Liver (tissue), 8 donors: ENCODE measurements at regions not wholly inside any gene's neighbourhood (a gene's known extent, or its start where the extent isn't known, plus 50 kb on each side); places are given as distances from the start of the nearest gene placed in this dataset.

Experiments used
- DNase-seq: peaks from one replicate; pipeline ENCODE4 v3.0.0-alpha.2; 2017; ENCODE audit warnings: low spot score
- H3K27ac ChIP-seq, 2 donors: one replicate each; pipeline ENCODE4 v1.7.0; 2013; ENCODE audit warnings: inconsistent platforms in 2 of 2, low read length in 2 of 2, control low read depth in 1 of 2, low read depth in 1 of 2, mild to moderate bottlenecking in 1 of 2
- H3K27me3 ChIP-seq, 4 donors: one replicate each; pipeline versions ENCODE4 v1.6.1 to v1.7.0; 2013; ENCODE audit warnings: low read length in 3 of 4, inconsistent platforms in 1 of 4, mild to moderate bottlenecking in 1 of 4, moderate library complexity in 1 of 4; ENCODE audit not compliant: control insufficient read depth in 4 of 4, insufficient read depth in 4 of 4
- H3K36me3 ChIP-seq, 4 donors: one replicate each; pipeline versions ENCODE4 v1.6.1 to v1.7.0; 2013; ENCODE audit warnings: low read length in 3 of 4, mild to moderate bottlenecking in 3 of 4, low read depth in 1 of 4, moderate library complexity in 1 of 4; ENCODE audit not compliant: control insufficient read depth in 4 of 4, insufficient read depth in 3 of 4
- H3K4me1 ChIP-seq, 4 donors: one replicate each; pipeline versions ENCODE4 v1.6.1 to v1.7.0; 2013; ENCODE audit warnings: low read length in 3 of 4, mild to moderate bottlenecking in 3 of 4, moderate library complexity in 1 of 4; ENCODE audit not compliant: control insufficient read depth in 4 of 4, insufficient read depth in 4 of 4
- H3K4me3 ChIP-seq, 3 donors: one replicate each; pipeline versions ENCODE4 v1.6.1 to v1.7.0; 2013; ENCODE audit warnings: low read length in 3 of 3, control low read depth in 1 of 3, low read depth in 1 of 3, mild to moderate bottlenecking in 1 of 3
- H3K9ac ChIP-seq, 2 donors: one replicate each; pipeline ENCODE4 v1.7.0; 2013; ENCODE audit warnings: low read length in 2 of 2, mild to moderate bottlenecking in 2 of 2, moderate library complexity in 2 of 2, control low read depth in 1 of 2, low read depth in 1 of 2
- H3K9me3 ChIP-seq, 4 donors: one replicate each; pipeline versions ENCODE4 v1.6.1 to v1.7.0; 2013; ENCODE audit warnings: low read length in 3 of 4; ENCODE audit not compliant: control insufficient read depth in 4 of 4
- ATF3 ChIP-seq: IDR thresholded peaks from 2 replicates; pipeline ENCODE4 v1.6.1; 2016; ENCODE audit warnings: antibody characterized with exemption
- CTCF ChIP-seq: fragments of 150-350 bp; IDR thresholded peaks from 2 replicates; pipeline ENCODE4 v1.5.1; 2017; ENCODE audit warnings: improper control_type of control experiment, low read depth, low read length; ENCODE audit not compliant: missing input control
- EGR1 ChIP-seq, 2 donors: IDR thresholded peaks; 2 replicates each; pipeline ENCODE4 v1.6.1; 2016 to 2018; ENCODE audit warnings: antibody characterized with exemption in 2 of 2, low read depth in 2 of 2
- GABPA ChIP-seq, 2 donors: IDR thresholded peaks in 1 of 2; conservative IDR thresholded peaks in 1 of 2; 2 replicates each; pipeline ENCODE4 v1.6.1; 2016; ENCODE audit warnings: antibody characterized with exemption in 2 of 2, mild to moderate bottlenecking in 1 of 2, moderate library complexity in 1 of 2
- HNF4A ChIP-seq, 2 donors: conservative IDR thresholded peaks; 2 replicates each; pipeline ENCODE4 v1.6.1; 2016; ENCODE audit warnings: antibody characterized with exemption in 2 of 2, mild to moderate bottlenecking in 2 of 2
- HNF4G ChIP-seq: IDR thresholded peaks from 2 replicates; pipeline ENCODE4 v1.6.1; 2016; ENCODE audit warnings: antibody characterized with exemption
- JUND ChIP-seq, 2 donors: IDR thresholded peaks; 2 replicates each; pipeline ENCODE4 v1.6.1; 2016; ENCODE audit warnings: antibody characterized with exemption in 2 of 2
- MAX ChIP-seq: IDR thresholded peaks from 2 replicates; pipeline ENCODE4 v1.6.1; 2016; ENCODE audit warnings: antibody characterized with exemption
- NR2F2 ChIP-seq: IDR thresholded peaks from 2 replicates; pipeline ENCODE4 v1.6.1; 2016; ENCODE audit warnings: antibody characterized with exemption
- RAD21 ChIP-seq, 2 donors: IDR thresholded peaks; 2 replicates each; pipeline ENCODE4 v1.6.1; 2016; ENCODE audit warnings: antibody characterized with exemption in 2 of 2, mild to moderate bottlenecking in 2 of 2
- REST ChIP-seq: IDR thresholded peaks from 2 replicates; pipeline ENCODE4 v1.6.1; 2016; ENCODE audit warnings: antibody characterized with exemption, mild to moderate bottlenecking
- RXRA ChIP-seq, 2 donors: IDR thresholded peaks; 2 replicates each; pipeline ENCODE4 v1.6.1; 2017 to 2018; ENCODE audit warnings: antibody characterized with exemption in 2 of 2, mild to moderate bottlenecking in 1 of 2
- SP1 ChIP-seq: IDR thresholded peaks from 2 replicates; pipeline ENCODE4 v1.6.1; 2018; ENCODE audit warnings: antibody characterized with exemption, mild to moderate bottlenecking
- TAF1 ChIP-seq: conservative IDR thresholded peaks from 2 replicates; pipeline ENCODE4 v1.6.1; 2016; ENCODE audit warnings: antibody characterized with exemption, mild to moderate bottlenecking
- YY1 ChIP-seq: IDR thresholded peaks from 2 replicates; pipeline ENCODE4 v1.6.1; 2016; ENCODE audit warnings: antibody characterized with exemption, mild to moderate bottlenecking
- WGBS: extraction: QIAGEN DNeasy Blood & Tissue Kit; methylation state at CpG from one replicate; pipeline ENCODE4 v1.1.7; 2013; 5-methylcytosine and 5-hydroxymethylcytosine counted together
- TF ChIP-seq, protein P1 (sequence below): IDR thresholded peaks from 2 replicates; pipeline ENCODE4 v1.6.1; 2016; ENCODE audit warnings: antibody characterized with exemption
- donor health status: healthy.
- donor health status: healthy.
- donor health status: healthy.
- donor health status: healthy.
- donor health status: healthy.

DNA sequence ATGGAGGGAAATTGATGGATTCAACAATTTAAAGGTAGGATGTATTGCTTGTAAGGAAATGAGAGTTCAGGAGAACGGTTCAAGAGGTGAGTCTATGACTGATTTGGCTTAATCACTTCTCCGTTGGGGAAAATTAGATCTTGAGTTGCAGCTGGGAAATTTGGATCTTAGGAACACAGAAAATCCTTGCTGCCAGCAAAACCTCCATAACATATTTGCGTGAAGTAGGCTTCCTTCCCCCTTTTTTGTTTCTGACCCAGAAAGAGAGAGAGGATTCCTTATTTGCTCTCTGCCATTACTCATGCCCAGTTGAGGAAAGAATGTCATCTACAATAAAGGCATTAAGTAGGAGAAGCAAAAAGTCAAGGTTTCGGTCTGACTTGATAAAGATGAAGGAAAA is 73.5 kb upstream of the PDC start:
- Histone ChIP-seq H3K9ac (no peak overlapping the region), H3K4me3 (no peak overlapping the region), H3K27me3 (no peaks in the 10 kb centered on the region), H3K4me1 (no peaks in the 10 kb centered on the region), H3K27ac (no peak overlapping the region), H3K36me3 (no peaks in the 10 kb centered on the region), H3K9me3 (no peaks in the 10 kb centered on the region)
- DNase-seq: no peak
- TF ChIP-seq JUND (IDR thresholded peaks at IDR 0.05) (no peak), MAX (no peak), RXRA (IDR thresholded peaks at IDR 0.05) (no peak), HNF4G (no peak), YY1 (no peak)
- TF ChIP-seq, protein P1, sequence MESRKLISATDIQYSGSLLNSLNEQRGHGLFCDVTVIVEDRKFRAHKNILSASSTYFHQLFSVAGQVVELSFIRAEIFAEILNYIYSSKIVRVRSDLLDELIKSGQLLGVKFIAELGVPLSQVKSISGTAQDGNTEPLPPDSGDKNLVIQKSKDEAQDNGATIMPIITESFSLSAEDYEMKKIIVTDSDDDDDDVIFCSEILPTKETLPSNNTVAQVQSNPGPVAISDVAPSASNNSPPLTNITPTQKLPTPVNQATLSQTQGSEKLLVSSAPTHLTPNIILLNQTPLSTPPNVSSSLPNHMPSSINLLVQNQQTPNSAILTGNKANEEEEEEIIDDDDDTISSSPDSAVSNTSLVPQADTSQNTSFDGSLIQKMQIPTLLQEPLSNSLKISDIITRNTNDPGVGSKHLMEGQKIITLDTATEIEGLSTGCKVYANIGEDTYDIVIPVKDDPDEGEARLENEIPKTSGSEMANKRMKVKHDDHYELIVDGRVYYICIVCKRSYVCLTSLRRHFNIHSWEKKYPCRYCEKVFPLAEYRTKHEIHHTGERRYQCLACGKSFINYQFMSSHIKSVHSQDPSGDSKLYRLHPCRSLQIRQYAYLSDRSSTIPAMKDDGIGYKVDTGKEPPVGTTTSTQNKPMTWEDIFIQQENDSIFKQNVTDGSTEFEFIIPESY: no peak
- 82% methylated on average over 4 of the region's 4 CpGs for WGBS

DNA sequence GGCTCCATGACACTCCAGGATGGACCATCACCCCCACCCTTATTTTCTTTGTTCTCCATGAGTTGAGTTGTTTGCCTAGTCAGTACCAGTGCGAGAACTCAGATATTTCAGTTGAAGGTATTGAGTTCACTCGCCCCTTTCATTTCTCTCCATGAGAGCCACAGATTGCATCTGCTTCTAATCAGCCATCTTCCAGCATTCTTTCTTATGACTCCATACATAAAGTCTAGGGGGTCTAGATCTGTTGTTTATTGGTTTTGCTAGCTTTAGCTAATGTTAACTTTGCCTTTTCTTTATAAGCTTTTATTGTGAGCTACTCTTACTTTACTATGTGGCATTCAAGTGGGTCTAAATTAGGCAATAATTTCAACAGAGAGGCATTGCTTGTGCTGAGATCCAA is 71.6 kb upstream of the PDC start:
- H3K4me3 ChIP-seq: no peak overlapping the region
- no peak overlapping the region for H3K9ac ChIP-seq
- no peaks in the 10 kb centered on the region for H3K9me3 ChIP-seq
- TF ChIP-seq, protein P1: no peak
- no peak for TF ChIP-seq RXRA (IDR thresholded peaks at IDR 0.05)
- no peak for TF ChIP-seq HNF4A (conservative IDR thresholded peaks at IDR 0.05)
- no peak for TF ChIP-seq JUND (IDR thresholded peaks at IDR 0.05)
- TF ChIP-seq SP1: no peak
- no peak for TF ChIP-seq NR2F2
- TF ChIP-seq ATF3: no peak
- no peak for TF ChIP-seq REST
- no peak for TF ChIP-seq CTCF
- TF ChIP-seq HNF4G: no peak
- TF ChIP-seq MAX: no peak
- no peak for TF ChIP-seq GABPA (IDR thresholded peaks at IDR 0.05 in 1 of 2, conservative IDR thresholded peaks at IDR 0.05 in 1 of 2)
- TF ChIP-seq TAF1: no peak
- TF ChIP-seq YY1: no peak
- no peak for TF ChIP-seq RAD21 (IDR thresholded peaks at IDR 0.05)
- TF ChIP-seq EGR1 (IDR thresholded peaks at IDR 0.05; ENCODE audit: low read depth in 2 of 2): no peak
- H3K27me3 ChIP-seq: no peaks in the 10 kb centered on the region
- H3K27ac ChIP-seq: no peak overlapping the region
- H3K36me3 ChIP-seq: no peaks in the 10 kb centered on the region
- no peaks in the 10 kb centered on the region for H3K4me1 ChIP-seq
- WGBS: 87% methylated on average over 2 of the region's 2 CpGs
- no peak for DNase-seq
